RWPE2 (cell line): ENCODE measurements at regions not wholly inside any gene's neighbourhood (a gene's known extent, or its start where the extent isn't known, plus 50 kb on each side); places are given as distances from the start of the nearest gene placed in this dataset.

Source experiments
- ATAC-seq: fragments of 200-7000 bp; cut with Tn5 transposase; 3 replicates; pipeline ENCODE4 v1.9.1; 2021; ENCODE audit warnings: low read depth
- DNase-seq: peaks from one replicate; pipeline ENCODE4 v3.0.0-alpha.2; 2020; ENCODE audit warnings: low spot score
- H3K27ac ChIP-seq: fragments of 450-650 bp; 2 replicates; pipeline ENCODE4 v1.5.1; 2017; ENCODE audit warnings: mild to moderate bottlenecking; ENCODE audit not compliant: poor library complexity, severe bottlenecking
- H3K27me3 ChIP-seq: fragments of 250-450 bp; sonication (Bioruptor Pico); 2 replicates; pipeline ENCODE4 v1.5.1; 2021; ENCODE audit warnings: mild to moderate bottlenecking, moderate library complexity; ENCODE audit not compliant: insufficient read depth, poor library complexity, severe bottlenecking
- H3K36me3 ChIP-seq: fragments of 250-450 bp; sonication (Bioruptor Pico); 2 replicates; pipeline ENCODE4 v1.5.1; 2020; ENCODE audit warnings: low read depth, mild to moderate bottlenecking, moderate library complexity
- H3K4me1 ChIP-seq: fragments of 250-450 bp; sonication (Bioruptor Pico); 2 replicates; pipeline ENCODE4 v1.5.1; 2021; ENCODE audit warnings: mild to moderate bottlenecking, moderate library complexity; ENCODE audit not compliant: insufficient read depth, poor library complexity, severe bottlenecking
- H3K4me3 ChIP-seq: fragments of 250-450 bp; sonication (Bioruptor Pico); 2 replicates; pipeline ENCODE4 v1.5.1; 2021; ENCODE audit warnings: mild to moderate bottlenecking, moderate library complexity; ENCODE audit not compliant: severe bottlenecking
- H3K9me3 ChIP-seq: fragments of 250-450 bp; sonication (Bioruptor Pico); 2 replicates; pipeline ENCODE4 v1.5.1; 2021; ENCODE audit warnings: mild to moderate bottlenecking, moderate library complexity; ENCODE audit not compliant: severe bottlenecking
- TF ChIP-seq, protein P1 (sequence below): fragments of 450-650 bp; IDR thresholded peaks from one replicate; pipeline ENCODE4 v1.5.1; 2017; ENCODE audit warnings: mild to moderate bottlenecking, moderate library complexity; ENCODE audit not compliant: poor library complexity, severe bottlenecking

DNA sequence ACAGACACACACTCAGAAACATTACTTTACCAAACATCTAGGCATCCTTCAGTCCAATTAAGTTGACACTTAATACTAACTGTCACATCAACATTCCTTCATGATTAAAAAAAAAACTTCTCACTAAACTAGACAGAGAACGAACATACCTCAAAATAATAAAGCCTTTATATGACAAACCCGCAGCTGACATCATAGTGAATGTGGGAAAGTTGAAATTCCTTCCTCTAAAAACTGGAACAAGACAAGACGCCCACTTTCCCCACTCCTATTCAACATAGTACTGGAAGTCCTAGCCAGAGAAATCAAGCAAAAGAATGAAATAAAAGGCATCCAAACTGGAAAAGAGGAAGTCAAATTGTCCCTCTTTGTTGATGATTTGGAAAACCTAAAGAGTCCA lies 96.9 kb upstream of the PPP1R9A start:
- H3K4me3 ChIP-seq, result no peak overlapping the region
- ATAC-seq (no peak), DNase-seq (no peak)
- TF ChIP-seq, protein P1, sequence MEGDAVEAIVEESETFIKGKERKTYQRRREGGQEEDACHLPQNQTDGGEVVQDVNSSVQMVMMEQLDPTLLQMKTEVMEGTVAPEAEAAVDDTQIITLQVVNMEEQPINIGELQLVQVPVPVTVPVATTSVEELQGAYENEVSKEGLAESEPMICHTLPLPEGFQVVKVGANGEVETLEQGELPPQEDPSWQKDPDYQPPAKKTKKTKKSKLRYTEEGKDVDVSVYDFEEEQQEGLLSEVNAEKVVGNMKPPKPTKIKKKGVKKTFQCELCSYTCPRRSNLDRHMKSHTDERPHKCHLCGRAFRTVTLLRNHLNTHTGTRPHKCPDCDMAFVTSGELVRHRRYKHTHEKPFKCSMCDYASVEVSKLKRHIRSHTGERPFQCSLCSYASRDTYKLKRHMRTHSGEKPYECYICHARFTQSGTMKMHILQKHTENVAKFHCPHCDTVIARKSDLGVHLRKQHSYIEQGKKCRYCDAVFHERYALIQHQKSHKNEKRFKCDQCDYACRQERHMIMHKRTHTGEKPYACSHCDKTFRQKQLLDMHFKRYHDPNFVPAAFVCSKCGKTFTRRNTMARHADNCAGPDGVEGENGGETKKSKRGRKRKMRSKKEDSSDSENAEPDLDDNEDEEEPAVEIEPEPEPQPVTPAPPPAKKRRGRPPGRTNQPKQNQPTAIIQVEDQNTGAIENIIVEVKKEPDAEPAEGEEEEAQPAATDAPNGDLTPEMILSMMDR, result no peak
- no peaks in the 10 kb centered on the region for H3K27me3 ChIP-seq
- H3K36me3 ChIP-seq, result no peaks in the 10 kb centered on the region
- no peaks in the 10 kb centered on the region for H3K9me3 ChIP-seq
- H3K4me1 ChIP-seq, result no peaks in the 10 kb centered on the region
- H3K27ac ChIP-seq, result no peak overlapping the region

DNA sequence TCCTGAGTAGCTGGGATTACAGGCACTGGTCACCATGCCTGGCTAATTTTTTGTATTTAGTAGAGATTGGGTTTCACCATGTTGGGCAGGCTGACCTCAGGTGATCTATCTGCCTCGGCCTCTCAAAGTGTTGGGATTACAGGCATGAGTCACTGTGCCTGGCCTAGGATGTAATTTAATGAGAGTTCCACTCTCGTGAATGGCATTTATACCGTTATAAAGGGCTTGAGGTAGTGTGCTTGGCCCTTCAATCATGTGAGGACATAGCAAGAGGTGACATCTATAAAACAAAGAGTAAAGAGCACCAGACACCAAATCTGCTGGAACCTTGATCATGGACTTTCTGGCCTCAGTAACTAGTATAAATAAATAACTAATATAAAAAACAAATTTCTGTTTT lies 93.5 kb upstream of the PPP1R9A start:
- Histone ChIP-seq H3K27ac (no peak overlapping the region), H3K4me3 (no peak overlapping the region), H3K4me1 (no peaks in the 10 kb centered on the region), H3K36me3 (no peaks in the 10 kb centered on the region), H3K27me3 (no peaks in the 10 kb centered on the region), H3K9me3 (no peaks in the 10 kb centered on the region)
- TF ChIP-seq, protein P1, result no peak
- no peak for DNase-seq
- no peak; the same call in 2 of the 3 replicates for ATAC-seq

DNA sequence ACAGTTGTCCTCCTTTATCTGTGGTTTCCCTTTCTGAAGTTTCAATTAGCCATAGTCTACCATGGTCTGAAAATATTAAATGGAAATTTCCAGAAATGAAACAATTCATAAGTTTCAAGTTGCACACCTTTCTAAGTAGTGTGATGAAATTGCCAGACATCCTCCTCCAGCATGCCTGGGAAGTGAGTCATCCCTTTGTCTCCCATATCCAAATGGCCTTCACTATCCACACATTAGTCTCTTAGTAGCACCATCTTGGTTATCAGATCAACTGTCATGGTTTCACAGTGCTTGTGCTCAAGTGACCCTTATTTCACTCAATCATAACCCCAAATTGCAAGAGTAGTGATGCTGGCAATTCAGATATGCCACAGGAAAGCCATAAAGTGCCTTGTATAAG lies 83.4 kb upstream of the PPP1R9A start:
- Histone ChIP-seq H3K36me3 (no peaks in the 10 kb centered on the region), H3K27me3 (no peaks in the 10 kb centered on the region), H3K9me3 (no peaks in the 10 kb centered on the region), H3K4me3 (no peak overlapping the region), H3K27ac (peak overlapping the region; percentile 18), H3K4me1 (peaks cover 12% of the 10 kb centered on the region)
- DNase-seq (no peak), ATAC-seq (peak; percentile 91)
- TF ChIP-seq, protein P1, result no peak

DNA sequence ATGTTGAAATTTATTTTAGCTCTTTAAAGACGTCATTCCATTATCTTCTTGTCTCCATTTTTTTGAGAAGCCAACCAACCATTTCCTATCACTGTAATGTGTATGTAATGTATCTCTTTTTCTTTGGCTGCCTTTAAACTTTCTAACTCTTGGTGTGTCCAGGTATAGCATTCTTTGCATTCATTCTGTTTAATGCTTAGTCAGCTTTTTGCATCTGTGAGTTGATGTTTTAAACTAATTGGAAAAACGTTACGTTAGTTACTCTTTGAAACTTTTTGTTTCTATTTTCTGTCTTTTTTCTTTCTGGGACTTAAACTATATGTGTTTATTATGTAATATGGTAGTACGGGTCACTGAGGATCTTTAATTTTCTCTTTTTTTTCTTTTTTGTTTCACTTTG lies 77.4 kb upstream of the PPP1R9A start:
- no peaks in the 10 kb centered on the region for H3K9me3 ChIP-seq
- H3K36me3 ChIP-seq, result no peaks in the 10 kb centered on the region
- peaks cover 2% of the 10 kb centered on the region for H3K4me1 ChIP-seq
- DNase-seq (no peak), ATAC-seq (no peak)
- H3K27ac ChIP-seq, result no peak overlapping the region
- no peaks in the 10 kb centered on the region for H3K27me3 ChIP-seq
- TF ChIP-seq, protein P1, result no peak
- no peak overlapping the region for H3K4me3 ChIP-seq

DNA sequence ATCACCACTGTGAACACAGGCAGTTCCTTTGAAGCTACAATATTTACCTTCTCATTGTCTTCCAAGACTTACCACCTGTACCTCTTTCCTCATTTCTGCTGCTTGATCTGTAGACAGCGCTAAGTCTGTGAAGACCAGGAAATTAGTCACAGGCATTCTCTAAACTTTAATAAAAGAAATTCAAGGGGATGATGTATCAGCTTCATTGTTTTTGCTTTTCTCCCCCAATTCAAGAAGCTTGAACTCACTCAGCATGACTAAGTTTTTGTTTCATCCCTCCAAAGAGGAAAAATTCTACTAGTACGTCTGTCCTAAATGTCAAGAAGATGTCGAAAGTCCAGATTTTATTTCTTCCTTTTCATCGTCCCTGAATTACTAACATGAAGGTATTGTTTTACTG lies 75.3 kb upstream of the PPP1R9A start:
- Histone ChIP-seq H3K27me3 (no peaks in the 10 kb centered on the region), H3K27ac (no peak overlapping the region), H3K9me3 (no peaks in the 10 kb centered on the region), H3K4me3 (no peak overlapping the region), H3K4me1 (peaks cover 2% of the 10 kb centered on the region), H3K36me3 (no peaks in the 10 kb centered on the region)
- DNase-seq, result no peak
- peak; percentile 62 for ATAC-seq
- TF ChIP-seq, protein P1, result no peak
